Neural cell (in vitro differentiated cells): ENCODE measurements at regions not wholly inside any gene's neighbourhood (a gene's known extent, or its start where the extent isn't known, plus 50 kb on each side); places are given as distances from the start of the nearest gene placed in this dataset.
"Not testable (repeated sequence)": the region's sequence is repeated elsewhere in the genome, so short reads cannot be mapped to it uniquely, and the experiment has no call there.

Source experiments
- TF ChIP-seq, protein P1 (sequence below): fragments of 450-650 bp; IDR thresholded peaks from 2 replicates; pipeline ENCODE4 v1.5.1; 2014; ENCODE audit warnings: antibody characterized with exemption, mild to moderate bottlenecking, moderate library complexity; ENCODE audit not compliant: poor library complexity, severe bottlenecking
- TF ChIP-seq, protein P2 (sequence below): IDR thresholded peaks from 2 replicates; pipeline ENCODE4 v1.6.1; 2012; ENCODE audit warnings: borderline replicate concordance

DNA sequence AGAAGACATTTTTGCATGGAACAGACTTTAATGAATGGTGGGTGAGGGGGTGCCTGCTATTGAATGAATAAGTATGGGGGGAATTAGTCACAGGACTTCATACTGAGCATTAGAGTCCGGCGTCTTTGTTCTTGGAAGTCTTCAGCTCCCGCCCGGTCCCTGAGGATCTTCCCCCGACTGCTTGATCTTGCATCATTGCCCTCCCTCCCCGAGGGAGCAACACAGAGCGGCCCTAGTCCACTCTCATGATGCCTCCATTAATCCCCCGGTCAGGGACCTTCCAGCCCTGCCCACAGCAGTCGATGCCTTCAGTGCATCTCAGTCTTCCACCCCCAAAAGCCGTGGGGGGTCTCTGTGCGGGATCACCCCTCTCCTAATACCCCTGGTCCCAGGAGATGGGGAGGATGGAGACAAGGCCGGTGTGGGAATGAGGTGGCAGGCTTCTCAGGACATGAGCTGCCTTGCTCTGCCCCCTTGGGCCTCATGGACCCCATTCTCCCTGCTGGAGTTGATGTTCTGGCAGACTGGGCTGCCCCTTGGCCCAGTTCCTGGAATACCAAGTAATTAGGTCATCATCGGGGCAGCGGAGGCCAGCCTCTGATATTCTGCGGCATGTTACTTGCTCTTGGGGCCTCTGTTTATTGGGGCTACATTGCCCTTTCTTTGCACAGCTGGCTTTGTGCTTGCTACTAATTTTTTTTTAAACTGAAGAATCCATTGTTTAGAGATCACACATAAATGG is 110.5 kb upstream of the PLGLB2 start:
- TF ChIP-seq, protein P1, sequence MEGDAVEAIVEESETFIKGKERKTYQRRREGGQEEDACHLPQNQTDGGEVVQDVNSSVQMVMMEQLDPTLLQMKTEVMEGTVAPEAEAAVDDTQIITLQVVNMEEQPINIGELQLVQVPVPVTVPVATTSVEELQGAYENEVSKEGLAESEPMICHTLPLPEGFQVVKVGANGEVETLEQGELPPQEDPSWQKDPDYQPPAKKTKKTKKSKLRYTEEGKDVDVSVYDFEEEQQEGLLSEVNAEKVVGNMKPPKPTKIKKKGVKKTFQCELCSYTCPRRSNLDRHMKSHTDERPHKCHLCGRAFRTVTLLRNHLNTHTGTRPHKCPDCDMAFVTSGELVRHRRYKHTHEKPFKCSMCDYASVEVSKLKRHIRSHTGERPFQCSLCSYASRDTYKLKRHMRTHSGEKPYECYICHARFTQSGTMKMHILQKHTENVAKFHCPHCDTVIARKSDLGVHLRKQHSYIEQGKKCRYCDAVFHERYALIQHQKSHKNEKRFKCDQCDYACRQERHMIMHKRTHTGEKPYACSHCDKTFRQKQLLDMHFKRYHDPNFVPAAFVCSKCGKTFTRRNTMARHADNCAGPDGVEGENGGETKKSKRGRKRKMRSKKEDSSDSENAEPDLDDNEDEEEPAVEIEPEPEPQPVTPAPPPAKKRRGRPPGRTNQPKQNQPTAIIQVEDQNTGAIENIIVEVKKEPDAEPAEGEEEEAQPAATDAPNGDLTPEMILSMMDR, result not testable (repeated sequence)
- TF ChIP-seq, protein P2, sequence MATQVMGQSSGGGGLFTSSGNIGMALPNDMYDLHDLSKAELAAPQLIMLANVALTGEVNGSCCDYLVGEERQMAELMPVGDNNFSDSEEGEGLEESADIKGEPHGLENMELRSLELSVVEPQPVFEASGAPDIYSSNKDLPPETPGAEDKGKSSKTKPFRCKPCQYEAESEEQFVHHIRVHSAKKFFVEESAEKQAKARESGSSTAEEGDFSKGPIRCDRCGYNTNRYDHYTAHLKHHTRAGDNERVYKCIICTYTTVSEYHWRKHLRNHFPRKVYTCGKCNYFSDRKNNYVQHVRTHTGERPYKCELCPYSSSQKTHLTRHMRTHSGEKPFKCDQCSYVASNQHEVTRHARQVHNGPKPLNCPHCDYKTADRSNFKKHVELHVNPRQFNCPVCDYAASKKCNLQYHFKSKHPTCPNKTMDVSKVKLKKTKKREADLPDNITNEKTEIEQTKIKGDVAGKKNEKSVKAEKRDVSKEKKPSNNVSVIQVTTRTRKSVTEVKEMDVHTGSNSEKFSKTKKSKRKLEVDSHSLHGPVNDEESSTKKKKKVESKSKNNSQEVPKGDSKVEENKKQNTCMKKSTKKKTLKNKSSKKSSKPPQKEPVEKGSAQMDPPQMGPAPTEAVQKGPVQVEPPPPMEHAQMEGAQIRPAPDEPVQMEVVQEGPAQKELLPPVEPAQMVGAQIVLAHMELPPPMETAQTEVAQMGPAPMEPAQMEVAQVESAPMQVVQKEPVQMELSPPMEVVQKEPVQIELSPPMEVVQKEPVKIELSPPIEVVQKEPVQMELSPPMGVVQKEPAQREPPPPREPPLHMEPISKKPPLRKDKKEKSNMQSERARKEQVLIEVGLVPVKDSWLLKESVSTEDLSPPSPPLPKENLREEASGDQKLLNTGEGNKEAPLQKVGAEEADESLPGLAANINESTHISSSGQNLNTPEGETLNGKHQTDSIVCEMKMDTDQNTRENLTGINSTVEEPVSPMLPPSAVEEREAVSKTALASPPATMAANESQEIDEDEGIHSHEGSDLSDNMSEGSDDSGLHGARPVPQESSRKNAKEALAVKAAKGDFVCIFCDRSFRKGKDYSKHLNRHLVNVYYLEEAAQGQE, result not testable (repeated sequence)
